ENCODE measurements at regions not wholly inside any gene's neighbourhood (a gene's known extent, or its start where the extent isn't known, plus 50 kb on each side); places are given as distances from the start of the nearest gene placed in this dataset.
"Not testable (repeated sequence)": the region's sequence is repeated elsewhere in the genome, so short reads cannot be mapped to it uniquely, and the experiment has no call there.

DNA sequence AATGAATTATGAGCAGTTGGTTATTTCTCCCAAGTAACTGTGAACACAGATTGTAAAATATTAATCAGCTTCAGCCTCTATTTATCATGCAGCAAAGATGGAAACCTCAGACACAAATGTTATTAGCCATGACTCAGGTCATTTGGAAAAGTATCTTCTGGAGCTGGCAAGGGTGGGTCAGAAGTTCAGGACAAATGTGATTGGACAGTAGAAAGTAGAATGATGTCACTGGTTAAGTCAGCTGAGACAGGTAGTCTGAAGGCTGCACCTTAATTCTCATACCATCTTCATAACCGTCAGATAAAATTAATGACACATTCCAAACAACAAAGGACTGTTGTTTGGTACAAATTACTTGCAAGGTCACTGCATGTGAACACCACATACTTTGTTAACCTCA lies 140.2 kb downstream of the EMB start:
- no peaks in the 10 kb centered on the region for H3K27me3 ChIP-seq (ENCODE audit: control insufficient read depth, insufficient read depth, low read length)
- H3K27ac ChIP-seq (ENCODE audit: low read depth, low read length) = no peak overlapping the region
- H3K9me3 ChIP-seq (ENCODE audit: control insufficient read depth, insufficient read depth, low read length) = peaks cover 5% of the 10 kb centered on the region
- no peaks in the 10 kb centered on the region for H3K4me1 ChIP-seq (ENCODE audit: control insufficient read depth, insufficient read depth, low read length)
- no peak overlapping the region for H3K4me3 ChIP-seq (ENCODE audit: low read depth, low read length)
- H3K36me3 ChIP-seq (ENCODE audit: control insufficient read depth, insufficient read depth, low read length) = no peaks in the 10 kb centered on the region
- no peak for DNase-seq (ENCODE audit: low read depth in 4 of 6, low spot score in 6 of 6)
- WGBS (ENCODE audit: insufficient coverage) = no CpG with 5 or more reads among the region's 1 CpG

DNA sequence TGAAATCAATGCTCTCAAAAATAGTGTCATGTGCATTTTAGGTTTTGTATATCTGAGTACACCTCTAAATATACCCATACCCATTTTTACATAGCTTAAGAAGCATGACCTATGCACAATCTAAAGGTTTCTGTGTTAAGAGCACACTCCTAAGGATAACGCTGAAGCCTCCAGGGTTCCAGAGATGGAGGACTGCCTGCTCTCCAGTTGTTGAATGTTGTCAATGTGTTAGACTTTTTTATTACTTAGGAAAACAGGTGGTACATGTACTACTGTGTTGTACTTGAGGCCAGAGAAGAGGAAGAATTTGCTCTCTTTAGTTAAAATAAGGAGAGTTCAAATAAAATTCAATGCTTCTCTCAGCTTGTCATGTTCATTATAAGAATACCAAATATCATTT lies 141.2 kb downstream of the EMB start:
- H3K27ac ChIP-seq (ENCODE audit: low read depth, low read length) = no peak overlapping the region
- no peaks in the 10 kb centered on the region for H3K27me3 ChIP-seq (ENCODE audit: control insufficient read depth, insufficient read depth, low read length)
- no peaks in the 10 kb centered on the region for H3K4me1 ChIP-seq (ENCODE audit: control insufficient read depth, insufficient read depth, low read length)
- 89% methylated on average over 1 of the region's 1 CpG for WGBS (ENCODE audit: insufficient coverage)
- peaks cover 5% of the 10 kb centered on the region for H3K9me3 ChIP-seq (ENCODE audit: control insufficient read depth, insufficient read depth, low read length)
- no peak overlapping the region for H3K4me3 ChIP-seq (ENCODE audit: low read depth, low read length)
- no peak for DNase-seq (ENCODE audit: low read depth in 4 of 6, low spot score in 6 of 6)
- H3K36me3 ChIP-seq (ENCODE audit: control insufficient read depth, insufficient read depth, low read length) = no peaks in the 10 kb centered on the region

DNA sequence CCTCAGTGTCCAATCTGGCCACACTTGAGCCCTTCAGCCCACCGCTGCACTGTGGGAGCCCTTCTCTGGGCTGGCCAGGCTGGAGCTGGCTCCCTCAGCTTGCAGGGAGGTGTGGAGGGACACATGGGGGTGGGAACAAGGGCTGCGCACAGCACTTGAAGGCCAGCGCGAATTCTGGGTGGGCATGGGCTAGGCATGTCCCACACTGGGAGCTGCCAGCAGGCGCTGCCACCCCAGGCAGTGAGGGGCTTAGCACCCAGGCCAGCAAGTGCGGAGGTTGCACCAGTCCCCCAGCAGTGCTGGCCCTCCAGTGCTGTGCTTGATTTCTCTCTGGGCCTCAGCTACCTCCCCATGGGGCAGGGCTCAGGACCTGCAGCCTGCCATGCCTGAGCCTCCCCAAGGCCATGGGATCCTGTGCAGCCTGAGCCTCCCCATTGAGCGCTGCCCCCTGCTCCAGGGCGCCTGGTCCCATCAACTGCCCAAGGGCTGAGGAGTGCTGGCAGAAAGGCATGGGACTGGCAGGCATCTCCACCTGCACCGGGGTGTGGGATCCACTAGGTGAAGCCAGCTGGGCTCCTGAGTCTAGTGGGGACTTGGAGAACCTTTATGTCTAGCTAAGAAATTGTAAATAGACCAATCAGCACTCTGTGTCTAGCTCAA lies 148.2 kb downstream of the EMB start:
- no peaks in the 10 kb centered on the region for H3K27me3 ChIP-seq (ENCODE audit: control insufficient read depth, insufficient read depth, low read length)
- H3K27ac ChIP-seq (ENCODE audit: low read depth, low read length) = no peak overlapping the region
- WGBS (ENCODE audit: insufficient coverage) = 75% methylated on average over 9 of the region's 9 CpGs
- H3K4me3 ChIP-seq (ENCODE audit: low read depth, low read length) = no peak overlapping the region
- H3K9me3 ChIP-seq (ENCODE audit: control insufficient read depth, insufficient read depth, low read length) = peaks cover 7% of the 10 kb centered on the region
- no peaks in the 10 kb centered on the region for H3K36me3 ChIP-seq (ENCODE audit: control insufficient read depth, insufficient read depth, low read length)
- DNase-seq (ENCODE audit: low read depth in 4 of 6, low spot score in 6 of 6) = no peak
- no peaks in the 10 kb centered on the region for H3K4me1 ChIP-seq (ENCODE audit: control insufficient read depth, insufficient read depth, low read length)

DNA sequence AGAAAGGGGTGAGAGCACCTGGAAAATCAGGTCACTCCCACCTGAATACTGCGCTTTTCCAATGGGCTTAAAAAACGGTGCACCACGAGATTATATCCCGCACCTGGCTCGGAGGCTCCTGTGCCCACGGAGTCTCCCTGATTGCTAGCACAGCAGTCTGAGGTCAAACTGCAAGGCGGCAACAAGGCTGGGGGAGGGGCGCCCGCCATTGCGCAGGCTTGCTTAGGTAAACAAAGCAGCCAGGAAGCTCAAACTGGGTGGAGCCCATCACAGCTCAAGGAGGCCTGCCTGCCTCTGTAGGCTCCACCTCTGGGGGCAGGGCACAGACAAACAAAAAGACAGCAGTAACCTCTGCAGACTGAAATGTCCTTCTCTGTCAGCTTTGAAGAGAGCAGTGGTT lies 160.6 kb downstream of the EMB start:
- 88% methylated on average over 9 of the region's 10 CpGs for WGBS (ENCODE audit: insufficient coverage)
- H3K4me1 ChIP-seq (ENCODE audit: control insufficient read depth, insufficient read depth, low read length); H3K4me3 ChIP-seq (ENCODE audit: low read depth, low read length); H3K9me3 ChIP-seq (ENCODE audit: control insufficient read depth, insufficient read depth, low read length); H3K27ac ChIP-seq (ENCODE audit: low read depth, low read length); H3K36me3 ChIP-seq (ENCODE audit: control insufficient read depth, insufficient read depth, low read length); H3K27me3 ChIP-seq (ENCODE audit: control insufficient read depth, insufficient read depth, low read length); DNase-seq (ENCODE audit: low read depth in 4 of 6, low spot score in 6 of 6): not testable (repeated sequence)

Measured in spinal cord (tissue), 9 donors.